ENCODE measurements at regions not wholly inside any gene's neighbourhood (a gene's known extent, or its start where the extent isn't known, plus 50 kb on each side); places are given as distances from the start of the nearest gene placed in this dataset.

DNA sequence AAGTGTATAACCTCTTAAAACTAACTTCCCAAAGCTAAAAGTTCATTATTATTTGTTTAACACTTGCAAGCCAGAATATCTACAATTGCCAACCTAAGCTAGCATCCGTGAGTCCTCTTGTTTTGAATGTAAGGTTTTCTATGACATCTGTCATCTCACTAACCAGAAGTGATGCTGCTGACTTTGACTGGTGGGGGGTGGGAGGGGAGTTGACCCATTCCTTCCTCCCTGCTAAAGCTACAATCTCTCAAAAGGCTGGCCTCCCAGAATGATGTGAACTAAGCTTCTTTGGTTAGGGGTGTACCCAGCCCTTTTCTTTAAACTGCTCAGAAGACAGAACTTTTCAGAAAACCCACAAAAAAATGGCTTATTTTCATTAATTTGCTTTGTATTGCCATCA, 280.6 kb downstream of the ZEB2 start:
- TF ChIP-seq CTCF (IDR thresholded peaks at IDR 0.05), result no peak
- TF ChIP-seq POLR2A (IDR thresholded peaks at IDR 0.05), result no peak

Data from Peyer's patch (tissue), 4 donors.